ENCODE measurements at regions not wholly inside any gene's neighbourhood (a gene's known extent, or its start where the extent isn't known, plus 50 kb on each side); places are given as distances from the start of the nearest gene placed in this dataset.

DNA sequence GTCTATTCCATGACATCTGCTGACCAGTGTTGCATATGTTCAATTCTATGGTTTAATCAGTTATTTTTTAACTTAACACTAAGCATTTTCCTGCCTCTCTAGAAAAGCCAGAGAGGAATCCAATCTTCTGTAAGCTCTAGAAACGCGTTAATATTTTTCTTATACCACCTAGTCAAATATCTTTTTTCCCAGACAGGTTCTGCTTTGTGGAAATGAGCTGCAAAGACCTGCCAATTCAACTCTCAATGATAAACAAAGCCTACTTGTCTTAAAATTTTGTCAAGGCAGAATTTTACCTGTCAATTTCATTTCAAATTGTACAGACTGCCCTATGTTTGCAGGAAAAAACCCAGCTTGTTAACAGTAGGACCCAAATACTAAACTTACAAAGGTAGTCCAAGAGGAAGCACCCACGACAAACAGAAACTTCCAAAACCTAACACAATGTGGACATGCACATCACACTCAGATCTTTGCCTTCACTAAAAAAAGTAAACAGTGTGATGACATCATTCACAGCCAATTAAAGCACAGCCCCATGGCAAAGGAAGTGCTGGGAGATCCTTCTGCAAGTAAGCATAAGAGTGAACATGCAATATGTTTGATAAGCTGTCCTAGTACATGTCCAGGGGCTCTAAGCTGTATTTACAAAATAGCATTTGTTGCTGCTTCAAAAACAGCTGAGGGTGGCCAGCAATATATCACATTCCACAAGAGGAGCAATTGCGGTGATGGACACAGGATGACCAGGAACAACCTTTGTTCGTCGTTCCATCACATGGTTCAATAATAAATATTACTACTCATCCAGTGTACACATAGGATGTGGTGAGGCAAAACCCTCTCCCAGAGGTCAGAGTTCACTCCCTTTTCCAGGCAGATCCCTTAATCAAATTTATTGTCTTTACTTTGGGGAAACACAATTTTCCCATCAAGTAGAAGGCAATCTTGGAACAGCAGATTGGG is 139.4 kb upstream of the TSC22D2 start:
- TF ChIP-seq, protein P1, sequence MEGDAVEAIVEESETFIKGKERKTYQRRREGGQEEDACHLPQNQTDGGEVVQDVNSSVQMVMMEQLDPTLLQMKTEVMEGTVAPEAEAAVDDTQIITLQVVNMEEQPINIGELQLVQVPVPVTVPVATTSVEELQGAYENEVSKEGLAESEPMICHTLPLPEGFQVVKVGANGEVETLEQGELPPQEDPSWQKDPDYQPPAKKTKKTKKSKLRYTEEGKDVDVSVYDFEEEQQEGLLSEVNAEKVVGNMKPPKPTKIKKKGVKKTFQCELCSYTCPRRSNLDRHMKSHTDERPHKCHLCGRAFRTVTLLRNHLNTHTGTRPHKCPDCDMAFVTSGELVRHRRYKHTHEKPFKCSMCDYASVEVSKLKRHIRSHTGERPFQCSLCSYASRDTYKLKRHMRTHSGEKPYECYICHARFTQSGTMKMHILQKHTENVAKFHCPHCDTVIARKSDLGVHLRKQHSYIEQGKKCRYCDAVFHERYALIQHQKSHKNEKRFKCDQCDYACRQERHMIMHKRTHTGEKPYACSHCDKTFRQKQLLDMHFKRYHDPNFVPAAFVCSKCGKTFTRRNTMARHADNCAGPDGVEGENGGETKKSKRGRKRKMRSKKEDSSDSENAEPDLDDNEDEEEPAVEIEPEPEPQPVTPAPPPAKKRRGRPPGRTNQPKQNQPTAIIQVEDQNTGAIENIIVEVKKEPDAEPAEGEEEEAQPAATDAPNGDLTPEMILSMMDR (IDR thresholded peaks at IDR 0.05) = no peak
- TF ChIP-seq ZFX (IDR thresholded peaks at IDR 0.05; ENCODE audit: borderline replicate concordance) = no peak

Measured in 22Rv1 (cell line).